GM12865 (cell line): ENCODE measurements at regions not wholly inside any gene's neighbourhood (a gene's known extent, or its start where the extent isn't known, plus 50 kb on each side); places are given as distances from the start of the nearest gene placed in this dataset.

Experiments
- DNase-seq: peaks from one replicate; pipeline ENCODE4 v3.0.0; 2010; ENCODE audit warnings: low read depth
- H3K4me3 ChIP-seq: 2 replicates; pipeline ENCODE4 v1.5.1; 2011; ENCODE audit warnings: mild to moderate bottlenecking, low read depth, low read length, control low read depth
- TF ChIP-seq, protein P1 (sequence below): IDR thresholded peaks from 2 replicates; pipeline ENCODE4 v1.5.1; 2011; ENCODE audit warnings: low read length, control low read depth, low read depth, inconsistent platforms; ENCODE audit not compliant: insufficient read depth; ENCODE audit errors: missing control alignments

- TF ChIP-seq, protein P1, sequence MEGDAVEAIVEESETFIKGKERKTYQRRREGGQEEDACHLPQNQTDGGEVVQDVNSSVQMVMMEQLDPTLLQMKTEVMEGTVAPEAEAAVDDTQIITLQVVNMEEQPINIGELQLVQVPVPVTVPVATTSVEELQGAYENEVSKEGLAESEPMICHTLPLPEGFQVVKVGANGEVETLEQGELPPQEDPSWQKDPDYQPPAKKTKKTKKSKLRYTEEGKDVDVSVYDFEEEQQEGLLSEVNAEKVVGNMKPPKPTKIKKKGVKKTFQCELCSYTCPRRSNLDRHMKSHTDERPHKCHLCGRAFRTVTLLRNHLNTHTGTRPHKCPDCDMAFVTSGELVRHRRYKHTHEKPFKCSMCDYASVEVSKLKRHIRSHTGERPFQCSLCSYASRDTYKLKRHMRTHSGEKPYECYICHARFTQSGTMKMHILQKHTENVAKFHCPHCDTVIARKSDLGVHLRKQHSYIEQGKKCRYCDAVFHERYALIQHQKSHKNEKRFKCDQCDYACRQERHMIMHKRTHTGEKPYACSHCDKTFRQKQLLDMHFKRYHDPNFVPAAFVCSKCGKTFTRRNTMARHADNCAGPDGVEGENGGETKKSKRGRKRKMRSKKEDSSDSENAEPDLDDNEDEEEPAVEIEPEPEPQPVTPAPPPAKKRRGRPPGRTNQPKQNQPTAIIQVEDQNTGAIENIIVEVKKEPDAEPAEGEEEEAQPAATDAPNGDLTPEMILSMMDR, result no peak
- H3K4me3 ChIP-seq, result no peak overlapping the region
- no peak for DNase-seq
Observed at GRCh38 chr1:36730599-36730998, 247.9 kb upstream of the CSF3R start.

DNA sequence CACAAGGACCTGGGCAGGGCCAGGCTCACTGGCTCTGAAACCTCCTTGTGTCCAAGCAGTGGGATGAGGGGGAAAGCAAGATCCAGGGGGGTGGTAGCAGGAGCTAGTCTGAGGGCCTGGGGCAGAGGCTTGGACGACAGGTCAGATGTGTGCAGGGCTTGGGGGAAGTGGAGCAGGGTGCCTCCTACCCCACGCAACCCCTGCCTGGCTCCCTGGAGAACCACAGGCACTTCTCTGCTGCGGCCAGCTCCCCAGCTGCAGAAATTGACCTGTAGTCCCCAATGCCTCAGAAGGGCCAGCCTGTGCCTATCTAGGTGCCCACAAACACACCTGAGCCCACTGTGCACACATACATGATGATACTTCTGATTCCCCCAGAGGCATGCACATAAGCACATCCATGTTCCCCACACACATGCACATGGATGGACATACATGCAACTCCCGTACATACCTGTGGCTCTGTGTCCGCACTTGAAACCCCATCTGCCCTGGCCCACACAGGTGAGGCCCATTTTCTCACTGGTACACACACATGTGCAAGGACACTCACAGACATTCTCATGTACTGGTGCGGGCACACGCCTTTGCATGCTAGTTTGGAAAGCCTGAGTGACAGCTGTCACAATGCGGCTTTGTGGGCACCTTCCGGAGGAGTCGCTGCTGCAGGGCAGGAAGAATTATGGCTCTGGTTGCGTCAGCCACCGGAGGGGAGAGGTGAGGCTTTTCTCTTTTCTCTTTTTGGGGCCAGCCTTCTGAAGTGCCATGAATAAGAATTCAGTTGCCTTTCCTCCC, 247.2 kb upstream of the CSF3R start:
- no peak for DNase-seq
- no peak overlapping the region for H3K4me3 ChIP-seq
- TF ChIP-seq, protein P1, result no peak

DNA sequence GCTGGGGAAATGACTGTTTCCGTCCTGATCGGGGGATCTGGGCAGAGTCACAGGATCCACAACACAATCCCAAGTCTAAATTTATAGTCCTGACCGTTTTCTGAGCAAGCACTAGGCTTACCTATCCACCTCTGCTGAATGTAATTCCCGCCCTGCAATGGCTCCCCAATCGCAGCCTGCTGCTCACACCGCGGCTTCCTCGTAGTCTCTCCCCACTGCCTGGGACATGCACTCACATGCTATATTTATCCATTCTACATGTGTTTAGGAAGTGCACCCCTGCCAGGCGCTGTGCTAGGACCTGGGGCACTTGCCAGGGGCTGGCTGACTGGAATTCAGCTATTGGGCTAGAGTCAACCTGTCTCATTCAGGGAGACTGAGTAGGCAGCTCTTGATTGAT, 246.6 kb upstream of the CSF3R start:
- TF ChIP-seq, protein P1, result no peak
- no peak overlapping the region for H3K4me3 ChIP-seq
- DNase-seq, result no peak

GRCh38 chr1:36728846-36729245, 246.1 kb upstream of the CSF3R start:
- no peak for DNase-seq
- TF ChIP-seq, protein P1, result no peak
- H3K4me3 ChIP-seq, result no peak overlapping the region

GRCh38 chr1:36728051-36728450, 245.3 kb upstream of the CSF3R start:
- no peak overlapping the region for H3K4me3 ChIP-seq
- TF ChIP-seq, protein P1, result no peak
- DNase-seq, result no peak

GRCh38 chr1:36725151-36725550, 242.4 kb upstream of the CSF3R start:
- H3K4me3 ChIP-seq, result no peak overlapping the region
- no peak for DNase-seq
- TF ChIP-seq, protein P1, result no peak

- H3K4me3 ChIP-seq, result no peak overlapping the region
- DNase-seq, result no peak
- TF ChIP-seq, protein P1, result no peak
Observed at GRCh38 chr1:36723813-36724212, 241.1 kb upstream of the CSF3R start.
